NK-92 treated with Interleukin-12 subunit alpha and Interleukin-12 subunit beta, amount 100 ng/mL, for 24 hours (cell line): ENCODE measurements at regions not wholly inside any gene's neighbourhood (a gene's known extent, or its start where the extent isn't known, plus 50 kb on each side); places are given as distances from the start of the nearest gene placed in this dataset.
A peak's percentile ranks its signal among the peaks of the same experiment; 100 is the strongest.

Experiments used
- DNase-seq: peaks from one replicate; lab custom pipeline; 2025; lab: John Stamatoyannopoulos, UW

- no peak for DNase-seq
Measured at GRCh38 chr18:56171848-56172247, 466.5 kb downstream of the TXNL1 start.

GRCh38 chr18:56168049-56168781 is 470.2 kb downstream of the TXNL1 start:
- no peak for DNase-seq

- no peak for DNase-seq
Measured at GRCh38 chr18:56167366-56167765, 471.0 kb downstream of the TXNL1 start.

- no peak for DNase-seq
Measured at GRCh38 chr18:56166914-56167313, 471.5 kb downstream of the TXNL1 start.

- no peak for DNase-seq
Measured at GRCh38 chr18:56165601-56166355, 472.6 kb downstream of the TXNL1 start.

GRCh38 chr18:56162311-56163265 is 475.8 kb downstream of the TXNL1 start:
- DNase-seq = no peak

GRCh38 chr18:56161566-56162260 is 476.7 kb downstream of the TXNL1 start:
- peak; percentile 12 for DNase-seq

GRCh38 chr18:56158676-56159075 is 479.7 kb downstream of the TXNL1 start:
- DNase-seq = no peak

GRCh38 chr18:56157541-56157940 is 480.9 kb downstream of the TXNL1 start:
- no peak for DNase-seq

- no peak for DNase-seq
Measured at GRCh38 chr18:56152551-56153310, 485.7 kb downstream of the TXNL1 start.

- DNase-seq = no peak
Measured at GRCh38 chr18:56148373-56148772, 490.0 kb downstream of the TXNL1 start.

- no peak for DNase-seq
Measured at GRCh38 chr18:56146565-56146964, 491.8 kb downstream of the TXNL1 start.

GRCh38 chr18:56142001-56142400 is 496.4 kb downstream of the TXNL1 start:
- no peak for DNase-seq

GRCh38 chr18:56139792-56140254 is 498.6 kb downstream of the TXNL1 start:
- no peak for DNase-seq

GRCh38 chr18:56139372-56139771 is 499.0 kb downstream of the TXNL1 start:
- no peak for DNase-seq

GRCh38 chr18:56136105-56136504 is 502.3 kb downstream of the TXNL1 start:
- DNase-seq = no peak

- DNase-seq = no peak
Measured at GRCh38 chr18:56130481-56130880, 507.9 kb downstream of the TXNL1 start.

- DNase-seq = no peak
Measured at GRCh38 chr18:56128153-56128791, 510.1 kb downstream of the TXNL1 start.

- no peak for DNase-seq
Measured at GRCh38 chr18:56127322-56128099, 510.9 kb downstream of the TXNL1 start.

GRCh38 chr18:56124186-56124585 is 514.2 kb downstream of the TXNL1 start:
- DNase-seq = no peak
